8988T (cell line): ENCODE measurements at regions not wholly inside any gene's neighbourhood (a gene's known extent, or its start where the extent isn't known, plus 50 kb on each side); places are given as distances from the start of the nearest gene placed in this dataset.

Experiments
- DNase-seq: peaks from one replicate; pipeline ENCODE4 v3.0.0; 2011

GRCh38 chr1:87685311-87686135, 356.8 kb downstream of the LMO4 start:
- DNase-seq, result no peak

GRCh38 chr1:87686136-87686495, 357.4 kb downstream of the LMO4 start:
- DNase-seq, result no peak

- DNase-seq, result no peak
Observed at GRCh38 chr1:87686671-87687070, 358.0 kb downstream of the LMO4 start.

- DNase-seq, result no peak
Observed at GRCh38 chr1:87688136-87688535, 359.5 kb downstream of the LMO4 start.

- DNase-seq, result no peak
Observed at GRCh38 chr1:87689487-87689886, 360.8 kb downstream of the LMO4 start.

- DNase-seq, result no peak
Observed at GRCh38 chr1:87696483-87696882, 367.8 kb downstream of the LMO4 start.

GRCh38 chr1:87702455-87702854, 373.8 kb downstream of the LMO4 start:
- DNase-seq, result no peak

GRCh38 chr1:87705233-87705632, 376.6 kb downstream of the LMO4 start:
- no peak for DNase-seq

GRCh38 chr1:87706203-87706602, 377.5 kb downstream of the LMO4 start:
- DNase-seq, result no peak

- no peak for DNase-seq
Observed at GRCh38 chr1:87706779-87707228, 378.1 kb downstream of the LMO4 start.

GRCh38 chr1:87707411-87707810, 378.7 kb downstream of the LMO4 start:
- DNase-seq, result no peak

- DNase-seq, result no peak
Observed at GRCh38 chr1:87712261-87713010, 383.8 kb downstream of the LMO4 start.

- no peak for DNase-seq
Observed at GRCh38 chr1:87714278-87714677, 385.6 kb downstream of the LMO4 start.

GRCh38 chr1:87715052-87715451, 386.4 kb downstream of the LMO4 start:
- DNase-seq, result no peak

GRCh38 chr1:87715471-87715870, 386.8 kb downstream of the LMO4 start:
- no peak for DNase-seq

- no peak for DNase-seq
Observed at GRCh38 chr1:87717157-87717670, 388.5 kb downstream of the LMO4 start.

GRCh38 chr1:87718241-87718950, 389.7 kb downstream of the LMO4 start:
- DNase-seq, result no peak

- DNase-seq, result no peak
Observed at GRCh38 chr1:87719658-87720057, 391.0 kb downstream of the LMO4 start.

- no peak for DNase-seq
Observed at GRCh38 chr1:87720561-87720960, 391.9 kb downstream of the LMO4 start.

GRCh38 chr1:87723193-87723592, 394.5 kb downstream of the LMO4 start:
- DNase-seq, result no peak

GRCh38 chr1:87728169-87728568, 399.5 kb downstream of the LMO4 start:
- DNase-seq, result no peak

GRCh38 chr1:87730274-87731216, 401.9 kb downstream of the LMO4 start:
- no peak for DNase-seq
